Calu3 (cell line): ENCODE measurements at regions not wholly inside any gene's neighbourhood (a gene's known extent, or its start where the extent isn't known, plus 50 kb on each side); places are given as distances from the start of the nearest gene placed in this dataset.

ENCODE experiments used
- BruUV-seq: library from RNA; stranded (reverse); fragments of 400-500 nt; replicated peaks from 2 replicates; lab custom pipeline; 2021; lab: Mats Ljungman, UMichigan
- CTCF ChIA-PET: fragments of 300-600 bp; sonication (Branson Sonifier 250); formaldehyde crosslinking; loops from one replicate; lab custom pipeline; 2022; ENCODE audit warnings: antibody characterized with exemption; lab: Charles Lee
- DNase-seq: peaks from one replicate; pipeline ENCODE4 v3.0.0; 2022
- H3K27ac Mint-ChIP-seq: one replicate; pipeline ENCODE4 v1.8.0; 2022; ENCODE audit warnings: mixed read lengths; ENCODE audit not compliant: unreplicated experiment
- H3K27me3 Mint-ChIP-seq: one replicate; pipeline ENCODE4 v1.8.0; 2022; ENCODE audit warnings: mixed read lengths; ENCODE audit not compliant: unreplicated experiment
- H3K36me3 Mint-ChIP-seq: one replicate; pipeline ENCODE4 v1.8.0; 2022; ENCODE audit warnings: mild to moderate bottlenecking, moderate library complexity, mixed read lengths; ENCODE audit not compliant: insufficient read depth, unreplicated experiment
- H3K4me1 Mint-ChIP-seq: one replicate; pipeline ENCODE4 v1.8.0; 2022; ENCODE audit warnings: mild to moderate bottlenecking, low read depth, mixed read lengths; ENCODE audit not compliant: unreplicated experiment
- H3K4me3 Mint-ChIP-seq: one replicate; pipeline ENCODE4 v1.8.0; 2022; ENCODE audit warnings: mild to moderate bottlenecking, low read depth, moderate library complexity, mixed read lengths; ENCODE audit not compliant: unreplicated experiment
- H3K9me3 Mint-ChIP-seq: one replicate; pipeline ENCODE4 v1.8.0; 2022; ENCODE audit warnings: low read depth, mixed read lengths; ENCODE audit not compliant: unreplicated experiment
- intact Hi-C: fragments of 100-400 bp; cut with micrococcal nuclease; formaldehyde crosslinking; loops from one replicate; pipeline ENCODE4 v1.10.0; 2022; ENCODE audit not compliant: unreplicated experiment
- TF ChIP-seq, protein P1 (sequence below): fragments of 200-600 bp; IDR thresholded peaks from one replicate; pipeline ENCODE4 v1.8.0; 2022; ENCODE audit warnings: antibody characterized with exemption; ENCODE audit not compliant: unreplicated experiment

- CTCF ChIA-PET = interaction anchor here (1.0 kb wide), 1 partner anchor 12 kb away, joined by 4 read pairs; no protein-coding TSS in a partner anchor
- H3K36me3 Mint-ChIP-seq = no peaks in the 10 kb centered on the region
- H3K27me3 Mint-ChIP-seq = peaks cover 53% of the 10 kb centered on the region
- H3K4me3 Mint-ChIP-seq = no peak overlapping the region
- TF ChIP-seq, protein P1, sequence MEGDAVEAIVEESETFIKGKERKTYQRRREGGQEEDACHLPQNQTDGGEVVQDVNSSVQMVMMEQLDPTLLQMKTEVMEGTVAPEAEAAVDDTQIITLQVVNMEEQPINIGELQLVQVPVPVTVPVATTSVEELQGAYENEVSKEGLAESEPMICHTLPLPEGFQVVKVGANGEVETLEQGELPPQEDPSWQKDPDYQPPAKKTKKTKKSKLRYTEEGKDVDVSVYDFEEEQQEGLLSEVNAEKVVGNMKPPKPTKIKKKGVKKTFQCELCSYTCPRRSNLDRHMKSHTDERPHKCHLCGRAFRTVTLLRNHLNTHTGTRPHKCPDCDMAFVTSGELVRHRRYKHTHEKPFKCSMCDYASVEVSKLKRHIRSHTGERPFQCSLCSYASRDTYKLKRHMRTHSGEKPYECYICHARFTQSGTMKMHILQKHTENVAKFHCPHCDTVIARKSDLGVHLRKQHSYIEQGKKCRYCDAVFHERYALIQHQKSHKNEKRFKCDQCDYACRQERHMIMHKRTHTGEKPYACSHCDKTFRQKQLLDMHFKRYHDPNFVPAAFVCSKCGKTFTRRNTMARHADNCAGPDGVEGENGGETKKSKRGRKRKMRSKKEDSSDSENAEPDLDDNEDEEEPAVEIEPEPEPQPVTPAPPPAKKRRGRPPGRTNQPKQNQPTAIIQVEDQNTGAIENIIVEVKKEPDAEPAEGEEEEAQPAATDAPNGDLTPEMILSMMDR = no peak
- intact Hi-C loops = no loop called here
- no peaks in the 10 kb centered on the region for H3K4me1 Mint-ChIP-seq
- no peak for DNase-seq
- BruUV-seq = no TSS peak
- H3K27ac Mint-ChIP-seq = no peak overlapping the region
- no peaks in the 10 kb centered on the region for H3K9me3 Mint-ChIP-seq
Observed at GRCh38 chr1:93028542-93028941, 50.5 kb upstream of the MTF2 start.
